Endothelial cell (in vitro differentiated cells): ENCODE measurements at regions not wholly inside any gene's neighbourhood (a gene's known extent, or its start where the extent isn't known, plus 50 kb on each side); places are given as distances from the start of the nearest gene placed in this dataset.

Experiments
- DNase-seq: peaks from one replicate; pipeline ENCODE4 v3.0.0; 2021; ENCODE audit warnings: low spot score
- H3K27ac Mint-ChIP-seq: one replicate; pipeline ENCODE4 v1.8.0; 2021; ENCODE audit warnings: mixed read lengths, inconsistent platforms; ENCODE audit not compliant: unreplicated experiment
- H3K27me3 Mint-ChIP-seq: one replicate; pipeline ENCODE4 v1.8.0; 2021; ENCODE audit warnings: mild to moderate bottlenecking, moderate library complexity, mixed read lengths, inconsistent platforms; ENCODE audit not compliant: unreplicated experiment
- H3K36me3 Mint-ChIP-seq: one replicate; pipeline ENCODE4 v1.8.0; 2021; ENCODE audit warnings: mild to moderate bottlenecking, low read depth, mixed read lengths, inconsistent platforms; ENCODE audit not compliant: unreplicated experiment
- H3K4me1 Mint-ChIP-seq: one replicate; pipeline ENCODE4 v1.8.0; 2021; ENCODE audit warnings: mild to moderate bottlenecking, mixed read lengths, inconsistent platforms; ENCODE audit not compliant: unreplicated experiment
- H3K4me3 Mint-ChIP-seq: one replicate; pipeline ENCODE4 v1.8.0; 2021; ENCODE audit warnings: mild to moderate bottlenecking, mixed read lengths, inconsistent platforms; ENCODE audit not compliant: unreplicated experiment
- H3K9me3 Mint-ChIP-seq: one replicate; pipeline ENCODE4 v1.8.0; 2021; ENCODE audit warnings: mixed read lengths, inconsistent platforms; ENCODE audit not compliant: unreplicated experiment
- CTCF ChIP-seq: fragments of 200-600 bp; sonication (generic); IDR thresholded peaks from one replicate; pipeline ENCODE4 v1.5.0; 2021; ENCODE audit warnings: antibody characterized with exemption; ENCODE audit not compliant: unreplicated experiment

- no peaks in the 10 kb centered on the region for H3K4me1 Mint-ChIP-seq
- H3K27me3 Mint-ChIP-seq = peaks cover 6% of the 10 kb centered on the region
- no peak overlapping the region for H3K4me3 Mint-ChIP-seq
- H3K9me3 Mint-ChIP-seq = no peaks in the 10 kb centered on the region
- no peak for DNase-seq
- H3K36me3 Mint-ChIP-seq = no peaks in the 10 kb centered on the region
- TF ChIP-seq CTCF = no peak
- no peak overlapping the region for H3K27ac Mint-ChIP-seq
These were observed 422.3 kb upstream of the WWC1 start for GRCh38 chr5:167869125-167869524.

- H3K27me3 Mint-ChIP-seq = peaks cover 6% of the 10 kb centered on the region
- no peak for DNase-seq
These were observed 421.4 kb upstream of the WWC1 start for GRCh38 chr5:167870055-167870454.

GRCh38 chr5:167871091-167871490, 420.4 kb upstream of the WWC1 start:
- no peak for TF ChIP-seq CTCF
- no peak overlapping the region for H3K4me3 Mint-ChIP-seq
- no peaks in the 10 kb centered on the region for H3K4me1 Mint-ChIP-seq
- no peaks in the 10 kb centered on the region for H3K36me3 Mint-ChIP-seq
- peaks cover 3% of the 10 kb centered on the region for H3K27me3 Mint-ChIP-seq
- no peak overlapping the region for H3K27ac Mint-ChIP-seq
- DNase-seq = no peak
- no peaks in the 10 kb centered on the region for H3K9me3 Mint-ChIP-seq

More at GRCh38 chr5:167870055-167870454, 421.4 kb upstream of the WWC1 start:
- TF ChIP-seq CTCF = no peak
- no peak overlapping the region for H3K27ac Mint-ChIP-seq
- no peak overlapping the region for H3K4me3 Mint-ChIP-seq
- no peaks in the 10 kb centered on the region for H3K36me3 Mint-ChIP-seq
- no peaks in the 10 kb centered on the region for H3K4me1 Mint-ChIP-seq
- H3K9me3 Mint-ChIP-seq = no peaks in the 10 kb centered on the region

GRCh38 chr5:167872791-167873190, 418.7 kb upstream of the WWC1 start:
- no peaks in the 10 kb centered on the region for H3K4me1 Mint-ChIP-seq
- no peak overlapping the region for H3K4me3 Mint-ChIP-seq
- H3K27ac Mint-ChIP-seq = no peak overlapping the region

GRCh38 chr5:167877114-167877722, 414.2 kb upstream of the WWC1 start:
- Mint-ChIP-seq H3K4me3 (no peak overlapping the region), H3K4me1 (no peaks in the 10 kb centered on the region), H3K36me3 (no peaks in the 10 kb centered on the region), H3K27ac (no peak overlapping the region), H3K27me3 (peaks cover 3% of the 10 kb centered on the region), H3K9me3 (no peaks in the 10 kb centered on the region)
- no peak for TF ChIP-seq CTCF
- no peak for DNase-seq

More at GRCh38 chr5:167872791-167873190, 418.7 kb upstream of the WWC1 start:
- no peaks in the 10 kb centered on the region for H3K36me3 Mint-ChIP-seq
- no peak for TF ChIP-seq CTCF
- H3K9me3 Mint-ChIP-seq = no peaks in the 10 kb centered on the region
- peaks cover 3% of the 10 kb centered on the region for H3K27me3 Mint-ChIP-seq
- no peak for DNase-seq
